AG09309 (cell line): ENCODE measurements at regions not wholly inside any gene's neighbourhood (a gene's known extent, or its start where the extent isn't known, plus 50 kb on each side); places are given as distances from the start of the nearest gene placed in this dataset.

Experiments
- DNase-seq: peaks from one replicate; pipeline ENCODE4 v3.0.0-alpha.2; 2010; ENCODE audit warnings: low read depth
- H3K4me3 ChIP-seq: 2 replicates; pipeline ENCODE4 v1.5.1; 2011; ENCODE audit warnings: mild to moderate bottlenecking, low read depth, low read length, moderate library complexity; ENCODE audit not compliant: control insufficient read depth
- CTCF ChIP-seq: IDR thresholded peaks from 2 replicates; pipeline ENCODE4 v1.5.1; 2011; ENCODE audit warnings: mild to moderate bottlenecking, low read depth, low read length, inconsistent platforms; ENCODE audit not compliant: insufficient read depth, control insufficient read depth; ENCODE audit errors: missing control alignments

GRCh38 chr6:113691260-113691656 lies 165.9 kb upstream of the MARCKS start:
- no peak for DNase-seq
- TF ChIP-seq CTCF: no peak
- no peak overlapping the region for H3K4me3 ChIP-seq

- no peak for TF ChIP-seq CTCF
- no peak for DNase-seq
- no peak overlapping the region for H3K4me3 ChIP-seq
These were observed 163.3 kb upstream of the MARCKS start for GRCh38 chr6:113693851-113694250.

- peak; percentile 60 for DNase-seq
- no peak for TF ChIP-seq CTCF
- no peak overlapping the region for H3K4me3 ChIP-seq
These were observed 162.7 kb upstream of the MARCKS start for GRCh38 chr6:113694278-113695077.

- TF ChIP-seq CTCF: no peak
- H3K4me3 ChIP-seq: no peak overlapping the region
- DNase-seq: peak; percentile 92
These were observed 161.6 kb upstream of the MARCKS start for GRCh38 chr6:113695516-113695915.

GRCh38 chr6:113696960-113697359 lies 160.2 kb upstream of the MARCKS start:
- DNase-seq: no peak
- H3K4me3 ChIP-seq: no peak overlapping the region
- TF ChIP-seq CTCF: no peak

- no peak for TF ChIP-seq CTCF
- H3K4me3 ChIP-seq: no peak overlapping the region
- peak; percentile 82 for DNase-seq
These were observed 159.3 kb upstream of the MARCKS start for GRCh38 chr6:113697632-113698410.
